Cardiac fibroblast (primary cell): ENCODE measurements at regions not wholly inside any gene's neighbourhood (a gene's known extent, or its start where the extent isn't known, plus 50 kb on each side); places are given as distances from the start of the nearest gene placed in this dataset.

Experiments used
- DNase-seq, 2 donors: peaks; one replicate each; pipeline versions ENCODE4 v3.0.0 to v3.0.0-alpha.2; 2010; ENCODE audit warnings: low read depth in 2 of 2
- H3K4me3 ChIP-seq, 2 donors: replicated peaks in 1 of 2; 1 replicate in 1 of 2; 2 replicates in 1 of 2; pipeline ENCODE4 v1.5.1; 2011; ENCODE audit warnings: low read depth in 2 of 2, low read length in 2 of 2, mild to moderate bottlenecking in 2 of 2, moderate library complexity in 1 of 2
- TF ChIP-seq, protein P1 (sequence below): IDR thresholded peaks from one replicate; pipeline ENCODE4 v1.5.1; 2011; ENCODE audit warnings: low read depth, mild to moderate bottlenecking, low read length, inconsistent platforms

DNA sequence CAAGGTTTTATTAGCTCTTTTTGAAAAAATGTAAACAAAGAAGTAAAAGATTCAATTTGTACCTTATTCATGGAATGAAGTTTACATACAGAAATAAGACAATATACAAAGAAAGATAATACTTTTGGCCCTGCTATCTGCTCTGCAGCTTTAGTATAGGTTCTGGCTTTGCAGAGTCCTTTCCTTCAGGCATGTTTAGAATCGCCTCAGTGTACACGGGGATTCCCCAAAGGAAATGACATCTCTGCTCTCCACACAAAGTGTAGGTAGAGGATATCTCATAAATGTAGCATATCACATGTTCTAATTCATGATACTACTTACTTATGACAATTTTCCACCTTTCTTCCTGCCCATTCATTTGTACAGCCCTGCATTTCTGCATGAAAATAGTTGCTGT, 222.6 kb upstream of the DPYD start:
- H3K4me3 ChIP-seq = no peak overlapping the region
- TF ChIP-seq, protein P1, sequence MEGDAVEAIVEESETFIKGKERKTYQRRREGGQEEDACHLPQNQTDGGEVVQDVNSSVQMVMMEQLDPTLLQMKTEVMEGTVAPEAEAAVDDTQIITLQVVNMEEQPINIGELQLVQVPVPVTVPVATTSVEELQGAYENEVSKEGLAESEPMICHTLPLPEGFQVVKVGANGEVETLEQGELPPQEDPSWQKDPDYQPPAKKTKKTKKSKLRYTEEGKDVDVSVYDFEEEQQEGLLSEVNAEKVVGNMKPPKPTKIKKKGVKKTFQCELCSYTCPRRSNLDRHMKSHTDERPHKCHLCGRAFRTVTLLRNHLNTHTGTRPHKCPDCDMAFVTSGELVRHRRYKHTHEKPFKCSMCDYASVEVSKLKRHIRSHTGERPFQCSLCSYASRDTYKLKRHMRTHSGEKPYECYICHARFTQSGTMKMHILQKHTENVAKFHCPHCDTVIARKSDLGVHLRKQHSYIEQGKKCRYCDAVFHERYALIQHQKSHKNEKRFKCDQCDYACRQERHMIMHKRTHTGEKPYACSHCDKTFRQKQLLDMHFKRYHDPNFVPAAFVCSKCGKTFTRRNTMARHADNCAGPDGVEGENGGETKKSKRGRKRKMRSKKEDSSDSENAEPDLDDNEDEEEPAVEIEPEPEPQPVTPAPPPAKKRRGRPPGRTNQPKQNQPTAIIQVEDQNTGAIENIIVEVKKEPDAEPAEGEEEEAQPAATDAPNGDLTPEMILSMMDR = no peak
- no peak for DNase-seq

DNA sequence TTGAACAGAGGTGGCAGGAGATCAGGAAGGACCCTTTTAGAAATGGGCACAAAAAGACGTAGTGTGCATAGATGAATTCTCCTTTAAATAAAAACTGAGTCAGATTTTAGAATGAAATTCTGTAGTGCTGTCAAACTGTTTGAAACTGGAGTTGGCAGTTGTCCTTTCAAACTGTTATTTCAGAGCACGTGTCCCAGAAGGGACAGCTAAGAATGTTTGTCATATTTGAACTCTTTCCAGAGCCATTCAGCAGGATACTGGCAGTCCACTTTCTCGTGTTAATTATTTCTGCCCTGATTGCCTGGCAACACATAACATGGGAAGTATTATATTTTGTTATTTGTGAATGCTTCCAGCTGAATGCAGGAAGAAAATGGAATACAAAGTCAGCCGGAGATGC, 212.3 kb upstream of the DPYD start:
- TF ChIP-seq, protein P1 = no peak
- no peak overlapping the region for H3K4me3 ChIP-seq
- DNase-seq = peak in 1 of 2 donors; percentile 29

DNA sequence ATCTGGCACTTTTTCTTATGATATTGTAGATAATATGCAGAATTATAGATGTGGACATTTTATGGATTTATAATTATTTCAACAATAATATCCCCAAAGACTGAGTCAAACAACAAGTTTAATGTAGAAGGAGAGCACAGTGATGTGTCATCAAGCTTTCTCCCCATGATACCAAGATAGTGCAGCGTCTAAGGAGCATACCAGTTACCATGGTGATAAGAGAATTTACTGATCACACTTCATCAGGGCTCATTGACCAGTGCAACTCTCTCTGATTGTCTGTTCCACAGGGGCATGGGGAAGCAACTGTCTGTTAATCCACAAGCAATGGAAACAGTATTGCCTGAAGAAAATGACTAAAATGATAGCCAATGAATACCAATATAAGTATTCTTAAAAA, 209.6 kb upstream of the DPYD start:
- DNase-seq = no peak
- TF ChIP-seq, protein P1 = no peak
- H3K4me3 ChIP-seq = no peak overlapping the region

DNA sequence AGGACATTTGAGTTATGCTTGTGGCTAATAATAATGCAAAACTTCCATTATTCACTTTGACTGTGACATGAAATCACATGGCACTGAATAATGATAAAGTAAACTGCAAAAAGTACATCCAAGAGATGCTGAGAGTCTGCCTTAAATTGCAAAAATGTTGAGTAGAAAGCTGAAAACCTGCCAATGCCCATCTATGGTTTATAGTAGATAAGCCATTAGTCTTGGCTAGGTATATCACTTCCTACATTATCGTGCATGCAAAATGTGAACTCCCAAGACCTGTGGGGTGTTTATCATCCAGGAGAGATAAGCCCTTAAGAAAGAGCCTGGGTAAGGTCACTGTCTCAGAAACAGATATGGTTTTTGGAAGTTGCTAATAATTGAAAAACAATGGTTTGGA, 208.7 kb upstream of the DPYD start:
- DNase-seq = no peak
- TF ChIP-seq, protein P1 = no peak
- no peak overlapping the region for H3K4me3 ChIP-seq

DNA sequence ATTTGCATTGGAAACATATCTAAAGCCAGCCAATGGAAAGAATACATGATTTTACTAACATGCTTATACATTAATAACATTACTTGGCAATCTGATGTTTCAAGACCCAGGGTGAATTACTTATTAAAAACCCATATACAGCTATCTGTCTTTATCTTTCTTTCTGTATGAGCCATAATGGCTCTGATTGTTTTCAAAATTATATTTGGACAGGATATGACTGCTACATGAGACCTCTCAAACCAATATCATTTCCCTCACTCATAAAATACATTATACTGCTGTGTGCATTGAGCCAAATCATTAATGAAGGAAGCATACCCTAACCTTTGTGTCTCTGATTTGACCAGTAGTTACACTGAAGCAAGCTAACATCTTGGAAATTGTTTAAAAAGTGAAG, 205.9 kb upstream of the DPYD start:
- no peak overlapping the region for H3K4me3 ChIP-seq
- TF ChIP-seq, protein P1 = no peak
- DNase-seq = no peak

DNA sequence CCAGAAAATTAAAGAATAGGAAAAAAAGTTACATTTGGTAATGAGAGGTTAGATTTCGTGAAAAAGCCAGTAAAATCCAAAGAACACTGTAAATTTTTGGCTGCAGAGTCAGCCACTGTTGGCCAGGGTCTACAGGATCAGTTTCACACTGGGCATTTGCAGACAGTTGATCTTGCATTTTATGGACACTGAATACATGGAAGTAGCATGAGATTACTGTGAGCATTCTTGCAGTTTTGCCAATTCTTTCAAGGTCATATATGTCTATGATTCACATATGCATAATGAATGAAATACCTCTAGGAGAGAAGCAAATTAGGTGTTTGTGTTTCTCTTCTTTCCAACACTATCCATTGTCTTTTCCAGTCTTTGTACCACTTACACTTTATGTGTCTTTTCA, 200.8 kb upstream of the DPYD start:
- TF ChIP-seq, protein P1 = no peak
- DNase-seq = no peak
- no peak overlapping the region for H3K4me3 ChIP-seq

DNA sequence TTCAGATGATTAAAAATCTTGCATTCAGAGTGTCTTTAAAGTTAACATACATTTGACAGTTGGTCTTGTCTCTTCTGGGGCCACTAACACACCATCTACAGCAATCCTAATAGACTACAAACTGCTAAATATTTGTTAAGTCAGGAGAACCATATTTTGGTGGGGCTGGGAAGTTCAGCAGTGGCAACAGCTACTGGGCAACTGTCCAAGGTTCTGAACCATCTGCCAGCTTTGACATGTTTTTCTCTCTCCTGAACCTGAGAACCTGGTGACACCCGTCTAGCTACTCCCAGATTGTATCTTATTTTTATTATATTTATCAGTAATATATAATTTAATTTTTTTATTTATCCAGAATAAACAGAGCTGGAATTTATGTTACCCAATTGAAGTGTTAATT, 199.0 kb upstream of the DPYD start:
- peak; percentile 38 to 44 for DNase-seq
- TF ChIP-seq, protein P1 = no peak
- H3K4me3 ChIP-seq = no peak overlapping the region
